HG03139 (cell line): ENCODE measurements at regions not wholly inside any gene's neighbourhood (a gene's known extent, or its start where the extent isn't known, plus 50 kb on each side); places are given as distances from the start of the nearest gene placed in this dataset.

Source experiments
- ATAC-seq: cut with Tn5 transposase; IDR thresholded peaks from one replicate; pipeline ENCODE4 v1.9.1; 2021; ENCODE audit not compliant: unreplicated experiment

GRCh38 chr1:209509039-209509438, 74.5 kb upstream of the CAMK1G start:
- no peak for ATAC-seq

DNA sequence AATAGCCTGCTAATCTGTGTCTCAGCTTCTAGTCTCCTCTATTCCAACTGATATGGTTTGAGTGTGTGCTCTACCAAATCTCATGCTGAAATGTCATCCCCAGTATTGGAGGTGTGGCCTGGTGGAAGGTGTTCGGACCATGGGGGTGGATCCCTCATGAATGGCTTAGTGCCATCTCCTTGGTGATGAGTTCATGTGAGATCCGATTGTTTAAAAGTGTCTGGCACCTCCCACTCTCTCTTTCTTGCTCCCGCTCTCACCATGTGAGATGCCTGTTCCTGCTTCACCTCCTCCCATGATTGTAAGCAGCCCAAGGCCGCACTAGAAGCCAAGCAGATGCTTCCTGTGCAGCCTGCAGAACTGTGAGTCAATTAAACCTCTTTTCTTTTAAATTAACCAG, 73.5 kb upstream of the CAMK1G start:
- ATAC-seq = no peak

DNA sequence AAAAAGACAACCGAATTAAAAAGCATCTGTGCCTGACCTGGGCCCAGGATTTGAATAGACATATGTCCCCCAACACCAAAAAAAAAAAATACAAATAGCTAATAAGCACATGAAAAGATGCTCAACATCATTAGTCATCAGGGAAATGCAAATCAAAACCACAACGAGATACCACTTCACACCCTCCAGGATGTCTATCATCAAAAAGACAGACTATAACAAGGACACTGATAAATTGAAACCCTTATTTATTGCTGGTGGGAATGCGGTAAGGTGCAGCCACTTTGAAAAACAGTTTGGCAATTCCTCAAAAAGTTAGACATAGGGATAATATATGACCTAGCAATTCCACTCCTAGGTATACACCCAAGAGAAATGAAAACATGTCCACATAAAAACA, 72.3 kb upstream of the CAMK1G start:
- no peak for ATAC-seq

- no peak for ATAC-seq
Observed at GRCh38 chr1:209512821-209513220, 70.7 kb upstream of the CAMK1G start.

GRCh38 chr1:209513226-209513625, 70.3 kb upstream of the CAMK1G start:
- no peak for ATAC-seq

DNA sequence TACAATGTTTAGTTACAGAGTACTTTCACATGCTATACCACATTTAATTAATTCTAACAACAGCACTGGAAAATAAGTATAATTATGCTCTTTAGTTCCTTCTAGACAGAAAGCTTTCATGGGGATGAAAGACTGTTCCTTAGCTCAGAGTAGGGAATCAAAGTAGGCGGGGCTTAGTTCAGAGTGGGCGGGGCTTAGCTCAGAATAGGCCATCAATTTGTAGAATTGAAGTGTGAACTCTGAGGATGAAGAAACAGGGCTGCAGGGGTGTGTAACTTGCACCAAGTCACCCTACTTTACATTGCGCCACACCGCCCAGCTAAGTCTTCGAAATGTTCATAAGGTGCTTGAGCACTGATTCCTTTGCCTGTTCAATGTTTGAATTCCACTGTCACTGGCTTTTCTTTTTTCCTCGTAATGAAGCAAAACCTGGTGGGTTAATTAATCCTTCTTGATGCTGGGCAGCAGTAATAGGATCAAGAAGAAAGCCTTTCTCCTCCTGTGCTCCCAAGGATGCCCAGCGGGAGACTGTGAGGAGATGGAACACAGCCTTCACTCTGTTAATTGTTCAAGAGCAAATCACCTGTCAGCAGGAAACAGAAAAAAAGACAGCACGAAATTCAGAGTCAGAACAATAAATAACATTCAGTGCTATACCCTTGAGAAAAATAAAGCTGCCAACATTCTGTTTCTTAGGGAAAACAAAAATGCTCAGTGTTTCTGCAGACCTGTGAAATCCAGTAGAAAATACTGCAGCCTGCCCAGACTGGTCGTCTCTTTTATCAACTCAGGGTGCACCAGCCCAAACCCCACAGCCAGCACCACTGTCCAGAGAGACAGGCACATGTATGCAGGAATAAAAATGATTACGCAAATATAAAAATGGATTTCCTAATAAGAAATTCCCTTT, 66.5 kb upstream of the CAMK1G start:
- ATAC-seq = no peak

GRCh38 chr1:209517681-209518050, 65.8 kb upstream of the CAMK1G start:
- ATAC-seq = no peak

DNA sequence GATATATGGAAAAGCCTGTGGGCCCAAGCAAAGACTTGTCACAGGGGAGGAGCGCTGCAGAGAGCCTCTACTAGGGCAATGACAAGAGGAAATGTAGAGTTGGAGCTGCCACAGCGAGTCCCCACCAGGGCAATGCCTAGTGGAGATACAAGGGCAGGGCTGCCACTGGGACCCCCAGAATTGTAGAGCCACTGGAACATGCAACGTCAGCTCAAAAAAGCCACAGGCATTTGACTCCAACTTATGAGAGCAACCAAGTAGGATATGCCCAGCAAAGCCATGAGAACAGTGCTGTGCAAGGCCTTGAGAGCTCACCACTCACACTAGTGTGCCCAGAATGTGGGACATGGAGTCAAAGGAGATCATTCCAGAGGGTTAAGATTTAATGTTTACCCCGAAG, 63.7 kb upstream of the CAMK1G start:
- no peak for ATAC-seq

GRCh38 chr1:209522826-209523225, 60.7 kb upstream of the CAMK1G start:
- no peak for ATAC-seq

- no peak for ATAC-seq
Observed at GRCh38 chr1:209526137-209526536, 57.4 kb upstream of the CAMK1G start.

- no peak for ATAC-seq
Observed at GRCh38 chr1:209527372-209527771, 56.1 kb upstream of the CAMK1G start.

GRCh38 chr1:209527993-209528717, 55.4 kb upstream of the CAMK1G start:
- ATAC-seq = no peak

- no peak for ATAC-seq
Observed at GRCh38 chr1:209529233-209529632, 54.3 kb upstream of the CAMK1G start.

GRCh38 chr1:209531006-209531405, 52.5 kb upstream of the CAMK1G start:
- no peak for ATAC-seq

DNA sequence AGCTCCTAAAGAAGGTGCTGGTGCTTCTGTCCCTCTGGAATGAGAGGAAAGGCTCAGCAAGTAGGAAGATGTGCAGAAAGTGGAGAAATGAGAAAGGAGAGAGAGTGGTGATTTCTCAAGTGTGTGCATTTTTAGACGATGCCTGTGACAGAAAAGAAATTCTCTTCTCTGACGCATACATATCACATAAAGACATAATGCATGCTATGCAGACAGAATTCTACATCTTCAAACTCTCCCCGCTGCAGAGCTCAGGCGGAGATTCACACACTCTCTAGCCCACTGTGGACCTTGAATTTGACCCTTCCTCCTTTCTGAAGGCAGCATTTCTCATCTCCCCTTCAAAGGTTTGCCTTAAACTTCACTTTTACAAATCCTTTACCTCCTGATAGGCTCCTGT, 52.0 kb upstream of the CAMK1G start:
- no peak for ATAC-seq
